Fibroblast of lung (primary cell): ENCODE measurements at regions not wholly inside any gene's neighbourhood (a gene's known extent, or its start where the extent isn't known, plus 50 kb on each side); places are given as distances from the start of the nearest gene placed in this dataset.

Experiments
- CTCF ChIP-seq, 2 donors: IDR thresholded peaks in 1 of 2; conservative IDR thresholded peaks in 1 of 2; 1 replicate in 1 of 2; 2 replicates in 1 of 2; pipeline ENCODE4 v1.5.1; 2011 to 2012; ENCODE audit warnings: low read length in 2 of 2, control low read depth in 1 of 2, inconsistent platforms in 1 of 2, low read depth in 1 of 2, mild to moderate bottlenecking in 1 of 2
- EZH2 ChIP-seq: IDR thresholded peaks from 2 replicates; pipeline ENCODE4 v1.5.1; 2012; ENCODE audit warnings: low read length, control low read depth, mild to moderate bottlenecking; ENCODE audit errors: missing control alignments

GRCh38 chr13:112144616-112145550 is 77.9 kb downstream of the SOX1 start:
- TF ChIP-seq CTCF (conservative IDR thresholded peaks at IDR 0.05 in 1 of 2, IDR thresholded peaks at IDR 0.05 in 1 of 2; ENCODE audit: low read depth in 1 of 2, low read length in 2 of 2) = no peak
- TF ChIP-seq EZH2 = no peak
